ENCODE measurements at regions not wholly inside any gene's neighbourhood (a gene's known extent, or its start where the extent isn't known, plus 50 kb on each side); places are given as distances from the start of the nearest gene placed in this dataset.

DNA sequence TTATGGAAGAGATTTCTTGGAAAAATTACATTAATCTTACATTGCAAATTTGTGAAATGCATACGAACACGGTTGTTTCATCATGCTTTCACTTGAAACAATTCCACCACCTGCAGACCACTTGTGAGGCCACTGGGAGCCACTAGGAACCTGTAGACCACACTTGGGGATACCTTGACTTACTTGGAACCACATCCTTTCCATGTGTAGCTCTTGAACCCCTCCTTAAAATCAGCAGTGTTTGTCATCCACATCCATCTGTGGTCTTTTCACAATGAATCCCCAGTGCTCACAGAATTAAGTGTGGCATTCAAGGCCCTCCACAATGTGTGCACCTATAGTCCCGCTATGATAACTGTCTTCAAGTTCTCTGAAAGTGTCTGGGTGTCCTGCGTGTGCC is 350.9 kb downstream of the MYCN start:
- no peaks in the 10 kb centered on the region for H3K27me3 ChIP-seq (ENCODE audit: control insufficient read depth, insufficient read depth, low read length)
- no peaks in the 10 kb centered on the region for H3K9me3 ChIP-seq (ENCODE audit: control insufficient read depth, low read depth, low read length)
- no peak overlapping the region for H3K9ac ChIP-seq (ENCODE audit: low read length)
- H3K36me3 ChIP-seq (ENCODE audit: control insufficient read depth, low read depth, low read length), result no peaks in the 10 kb centered on the region
- no peaks in the 10 kb centered on the region for H3K4me1 ChIP-seq (ENCODE audit: control insufficient read depth, low read depth, low read length)
- no peak overlapping the region for H3K4me3 ChIP-seq (ENCODE audit: low read length)
- H3K27ac ChIP-seq (ENCODE audit: low read length), result no peak overlapping the region

DNA sequence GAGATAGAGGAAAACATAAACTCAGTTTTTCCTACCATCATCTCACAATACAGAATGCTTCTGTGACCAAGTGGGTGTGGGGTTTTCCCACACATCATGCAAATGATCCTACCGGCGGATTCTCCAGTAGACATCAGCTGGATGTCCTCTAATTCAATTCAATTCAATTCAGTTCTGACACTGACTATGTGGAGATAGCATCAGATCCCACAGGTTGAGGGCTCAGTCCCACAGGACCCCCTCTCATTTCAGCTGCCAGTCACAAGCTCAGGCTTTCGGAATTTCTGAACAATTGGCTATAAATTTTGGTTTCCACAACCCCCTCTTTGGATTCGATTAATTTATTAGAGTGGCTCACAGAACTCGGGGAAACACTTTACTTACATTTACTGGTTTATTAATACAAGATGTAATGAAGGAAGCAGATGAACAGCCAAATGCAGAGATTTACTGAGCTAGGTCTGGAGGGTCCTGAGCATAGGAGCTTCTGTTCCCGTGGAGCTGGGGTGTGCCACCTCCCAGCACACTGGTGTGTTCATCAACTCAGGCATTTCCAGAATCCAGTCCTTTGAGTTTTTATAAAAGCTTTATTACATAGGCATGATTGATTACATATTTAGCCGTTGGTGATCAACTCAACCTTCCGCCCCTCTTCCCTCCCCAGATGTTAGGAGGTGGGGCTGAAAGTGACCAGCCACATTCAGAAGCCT is 350.1 kb downstream of the MYCN start:
- Histone ChIP-seq H3K36me3 (ENCODE audit: control insufficient read depth, low read depth, low read length) (no peaks in the 10 kb centered on the region), H3K9ac (ENCODE audit: low read length) (no peak overlapping the region), H3K4me3 (ENCODE audit: low read length) (no peak overlapping the region), H3K27ac (ENCODE audit: low read length) (no peak overlapping the region), H3K9me3 (ENCODE audit: control insufficient read depth, low read depth, low read length) (no peaks in the 10 kb centered on the region), H3K4me1 (ENCODE audit: control insufficient read depth, low read depth, low read length) (no peaks in the 10 kb centered on the region), H3K27me3 (ENCODE audit: control insufficient read depth, insufficient read depth, low read length) (no peaks in the 10 kb centered on the region)

DNA sequence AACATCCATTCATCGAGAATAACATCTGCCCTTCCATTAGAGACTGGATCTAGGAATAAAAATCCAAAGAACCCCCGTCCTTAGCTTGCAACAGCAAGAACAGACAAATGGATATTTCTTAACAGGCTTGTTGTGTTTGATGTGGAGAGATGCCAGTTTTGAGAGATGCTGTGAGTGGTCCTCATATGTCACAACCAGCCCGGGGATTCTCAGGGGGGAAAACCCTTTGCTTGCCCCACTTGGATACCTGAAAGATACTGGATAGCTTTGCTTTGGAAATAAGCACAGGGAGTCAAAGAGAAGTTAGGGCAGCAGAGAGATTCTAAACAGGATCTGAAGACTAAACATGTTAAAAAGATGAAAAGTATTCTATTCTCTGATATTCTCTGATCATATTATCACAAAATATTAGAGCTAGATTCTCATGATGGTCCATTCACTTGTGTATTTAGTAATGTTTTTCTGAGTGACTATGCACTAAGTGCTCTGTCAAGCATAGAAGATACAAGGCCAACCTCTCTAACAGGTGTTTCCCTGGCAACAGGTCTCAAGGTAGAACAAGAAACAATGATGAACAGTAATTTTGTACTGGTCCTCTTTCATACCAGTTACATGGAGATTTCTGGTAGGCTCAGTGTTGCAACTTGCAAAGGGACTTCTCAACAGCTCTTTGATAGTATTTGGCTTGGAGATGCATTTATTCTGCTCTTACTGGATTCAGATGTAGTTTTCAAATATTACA is 348.2 kb downstream of the MYCN start:
- no peaks in the 10 kb centered on the region for H3K9me3 ChIP-seq (ENCODE audit: control insufficient read depth, low read depth, low read length)

DNA sequence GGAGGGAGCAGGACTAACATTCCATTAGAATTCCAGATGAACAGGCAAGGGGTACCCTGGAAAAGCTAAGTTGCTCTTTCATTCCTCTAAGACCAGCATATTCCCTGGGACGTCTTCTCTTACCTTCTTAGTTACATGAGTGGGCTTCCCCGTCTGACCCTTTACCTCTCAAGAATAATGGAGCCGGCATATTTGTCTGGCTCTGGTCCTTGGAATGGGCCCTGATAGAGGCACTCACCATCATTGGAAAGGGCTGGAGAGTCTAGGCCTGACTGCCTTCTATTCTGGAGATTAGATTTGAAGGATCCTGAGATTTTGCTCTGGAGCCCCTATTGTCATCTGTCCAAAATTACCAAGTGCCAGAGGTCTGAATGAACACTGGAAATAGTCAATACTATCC is 347.5 kb downstream of the MYCN start:
- Histone ChIP-seq H3K27ac (ENCODE audit: low read length) (no peak overlapping the region), H3K4me3 (ENCODE audit: low read length) (no peak overlapping the region), H3K9me3 (ENCODE audit: control insufficient read depth, low read depth, low read length) (no peaks in the 10 kb centered on the region), H3K4me1 (ENCODE audit: control insufficient read depth, low read depth, low read length) (no peaks in the 10 kb centered on the region), H3K36me3 (ENCODE audit: control insufficient read depth, low read depth, low read length) (no peaks in the 10 kb centered on the region), H3K27me3 (ENCODE audit: control insufficient read depth, insufficient read depth, low read length) (no peaks in the 10 kb centered on the region), H3K9ac (ENCODE audit: low read length) (no peak overlapping the region)

More for the DNA sequence above, 348.2 kb downstream of the MYCN start:
- no peaks in the 10 kb centered on the region for H3K27me3 ChIP-seq (ENCODE audit: control insufficient read depth, insufficient read depth, low read length)
- no peak overlapping the region for H3K4me3 ChIP-seq (ENCODE audit: low read length)
- H3K36me3 ChIP-seq (ENCODE audit: control insufficient read depth, low read depth, low read length), result no peaks in the 10 kb centered on the region
- no peak overlapping the region for H3K9ac ChIP-seq (ENCODE audit: low read length)
- no peaks in the 10 kb centered on the region for H3K4me1 ChIP-seq (ENCODE audit: control insufficient read depth, low read depth, low read length)
- H3K27ac ChIP-seq (ENCODE audit: low read length), result no peak overlapping the region

DNA sequence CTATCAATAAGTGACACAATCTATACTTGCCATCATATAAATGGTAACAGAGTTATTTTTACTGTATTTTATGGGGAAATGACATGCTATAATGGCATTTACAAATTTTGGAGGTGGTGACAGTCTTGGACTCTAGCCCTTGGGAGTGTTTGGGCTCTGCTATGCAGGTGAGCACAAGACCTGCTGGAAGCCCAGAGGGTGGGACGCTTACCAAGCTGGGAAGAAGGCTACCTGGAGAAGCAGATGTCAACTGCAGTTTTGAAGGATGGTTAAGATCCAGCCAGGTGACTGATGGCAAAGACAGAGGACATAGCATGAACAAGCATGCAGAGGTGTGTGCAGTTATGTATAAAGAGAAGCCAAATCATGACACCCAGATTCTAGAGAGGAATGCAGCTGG is 346.9 kb downstream of the MYCN start:
- Histone ChIP-seq H3K4me1 (ENCODE audit: control insufficient read depth, low read depth, low read length) (no peaks in the 10 kb centered on the region), H3K27ac (ENCODE audit: low read length) (no peak overlapping the region), H3K36me3 (ENCODE audit: control insufficient read depth, low read depth, low read length) (no peaks in the 10 kb centered on the region), H3K4me3 (ENCODE audit: low read length) (no peak overlapping the region), H3K27me3 (ENCODE audit: control insufficient read depth, insufficient read depth, low read length) (no peaks in the 10 kb centered on the region), H3K9me3 (ENCODE audit: control insufficient read depth, low read depth, low read length) (no peaks in the 10 kb centered on the region), H3K9ac (ENCODE audit: low read length) (no peak overlapping the region)

DNA sequence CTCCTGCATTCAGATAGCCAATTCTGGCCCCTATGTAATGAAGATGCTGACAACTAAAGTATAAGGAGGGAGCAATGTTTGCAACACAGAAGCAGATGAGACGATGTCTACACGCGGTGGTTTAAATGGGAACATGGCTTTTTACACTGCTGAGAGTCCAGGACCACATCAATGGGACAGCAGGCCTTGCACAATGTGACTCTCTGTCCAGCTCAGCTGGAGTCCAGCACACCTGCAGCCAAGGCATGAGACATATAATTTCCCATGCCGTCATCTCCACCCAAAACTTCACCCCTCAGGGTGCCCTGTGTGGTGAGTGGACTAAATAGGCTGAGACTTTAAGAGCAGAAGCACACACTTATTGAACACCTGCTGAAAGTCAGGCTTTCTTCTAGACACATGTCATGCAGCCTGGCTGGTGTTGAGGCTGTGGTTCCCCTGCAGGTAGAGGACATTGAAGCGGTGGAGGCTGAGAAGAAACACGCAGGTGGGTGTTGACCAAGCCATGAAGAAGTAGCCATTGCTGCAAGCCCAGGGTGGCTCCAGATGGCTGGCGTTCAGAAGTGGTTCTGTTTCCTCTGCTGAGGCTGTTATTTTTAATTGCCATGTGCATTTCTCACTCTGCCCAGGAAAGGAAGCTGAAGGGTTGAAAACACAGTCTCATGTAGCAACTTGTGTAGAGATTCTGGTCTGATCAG is 345.6 kb downstream of the MYCN start:
- Histone ChIP-seq H3K27ac (ENCODE audit: low read length) (no peak overlapping the region), H3K9me3 (ENCODE audit: control insufficient read depth, low read depth, low read length) (no peaks in the 10 kb centered on the region), H3K4me1 (ENCODE audit: control insufficient read depth, low read depth, low read length) (no peaks in the 10 kb centered on the region), H3K9ac (ENCODE audit: low read length) (no peak overlapping the region), H3K4me3 (ENCODE audit: low read length) (no peak overlapping the region), H3K36me3 (ENCODE audit: control insufficient read depth, low read depth, low read length) (no peaks in the 10 kb centered on the region), H3K27me3 (ENCODE audit: control insufficient read depth, insufficient read depth, low read length) (no peaks in the 10 kb centered on the region)

DNA sequence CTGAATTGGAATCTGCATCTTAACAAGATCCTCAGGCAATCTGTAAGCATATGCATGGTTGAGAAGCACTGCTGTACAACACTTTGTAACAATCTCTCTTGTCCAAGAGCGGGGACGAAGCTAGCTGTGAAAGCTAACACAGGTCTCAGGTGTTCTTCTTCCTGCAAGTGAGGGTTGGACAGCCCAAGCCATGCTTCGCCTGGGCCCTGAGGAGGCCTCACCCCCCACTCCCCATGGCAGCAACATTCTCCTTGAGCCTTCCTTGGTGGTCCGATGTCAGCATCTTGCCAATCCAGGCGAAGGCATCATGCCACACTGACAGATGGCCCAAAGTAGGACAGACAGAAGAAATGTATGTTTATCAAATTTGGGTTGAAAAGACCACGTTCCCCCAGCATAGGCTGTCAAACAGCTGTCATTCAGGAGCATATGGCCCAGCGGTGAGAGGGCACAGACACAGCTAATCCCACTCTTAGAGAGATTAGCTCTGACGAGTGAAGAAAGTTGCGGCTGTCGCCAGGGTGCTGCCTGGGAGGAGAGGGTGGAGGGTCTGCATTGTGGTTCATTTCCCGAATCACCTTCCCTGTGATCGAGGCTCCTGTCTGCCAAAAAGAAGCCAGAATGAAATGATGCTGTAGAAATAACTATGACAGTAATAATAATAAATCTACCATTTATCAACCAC is 344.7 kb downstream of the MYCN start:
- Histone ChIP-seq H3K9me3 (ENCODE audit: control insufficient read depth, low read depth, low read length) (no peaks in the 10 kb centered on the region), H3K4me3 (ENCODE audit: low read length) (no peak overlapping the region), H3K36me3 (ENCODE audit: control insufficient read depth, low read depth, low read length) (no peaks in the 10 kb centered on the region), H3K27me3 (ENCODE audit: control insufficient read depth, insufficient read depth, low read length) (no peaks in the 10 kb centered on the region), H3K4me1 (ENCODE audit: control insufficient read depth, low read depth, low read length) (no peaks in the 10 kb centered on the region), H3K9ac (ENCODE audit: low read length) (no peak overlapping the region), H3K27ac (ENCODE audit: low read length) (no peak overlapping the region)

DNA sequence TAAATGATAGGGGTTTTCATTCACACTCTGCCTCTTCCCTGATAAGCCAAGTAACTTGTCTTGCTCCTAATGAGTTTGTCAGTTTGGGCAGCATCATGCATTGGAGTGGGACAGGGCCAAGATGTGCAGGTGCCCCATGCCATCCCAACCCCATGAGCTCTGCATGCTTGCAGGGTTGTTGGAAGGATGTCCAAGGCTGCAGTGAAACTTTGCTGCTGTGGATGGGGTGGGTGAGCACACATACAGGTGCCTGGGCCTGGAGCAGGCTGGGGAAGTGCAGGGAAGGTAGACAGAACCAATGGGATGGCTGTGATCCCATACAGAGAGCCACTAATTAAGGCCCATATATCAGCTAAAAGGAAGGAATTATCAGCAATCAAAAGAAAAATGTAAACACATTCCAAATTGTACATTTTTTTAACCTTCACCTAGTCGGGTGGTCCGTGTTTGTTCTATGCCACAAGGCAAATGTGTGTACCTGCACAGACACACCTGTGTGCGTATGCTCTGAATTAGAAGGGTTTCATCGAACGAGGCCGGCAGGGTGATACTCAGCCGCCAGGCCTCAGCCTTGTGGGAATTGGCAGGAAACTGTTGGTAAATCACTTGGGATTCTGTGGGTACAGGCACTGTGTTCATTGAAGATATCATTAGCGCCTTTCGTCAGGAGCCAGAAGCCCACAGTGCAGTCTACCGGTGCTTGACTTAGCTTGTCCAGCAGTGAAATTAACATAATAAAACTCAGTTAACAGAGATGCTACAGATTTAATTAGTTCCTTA is 342.9 kb downstream of the MYCN start:
- no peak overlapping the region for H3K4me3 ChIP-seq (ENCODE audit: low read length)
- H3K4me1 ChIP-seq (ENCODE audit: control insufficient read depth, low read depth, low read length), result no peaks in the 10 kb centered on the region
- no peaks in the 10 kb centered on the region for H3K27me3 ChIP-seq (ENCODE audit: control insufficient read depth, insufficient read depth, low read length)
- H3K27ac ChIP-seq (ENCODE audit: low read length), result no peak overlapping the region
- no peak overlapping the region for H3K9ac ChIP-seq (ENCODE audit: low read length)
- H3K36me3 ChIP-seq (ENCODE audit: control insufficient read depth, low read depth, low read length), result no peaks in the 10 kb centered on the region
- no peaks in the 10 kb centered on the region for H3K9me3 ChIP-seq (ENCODE audit: control insufficient read depth, low read depth, low read length)

DNA sequence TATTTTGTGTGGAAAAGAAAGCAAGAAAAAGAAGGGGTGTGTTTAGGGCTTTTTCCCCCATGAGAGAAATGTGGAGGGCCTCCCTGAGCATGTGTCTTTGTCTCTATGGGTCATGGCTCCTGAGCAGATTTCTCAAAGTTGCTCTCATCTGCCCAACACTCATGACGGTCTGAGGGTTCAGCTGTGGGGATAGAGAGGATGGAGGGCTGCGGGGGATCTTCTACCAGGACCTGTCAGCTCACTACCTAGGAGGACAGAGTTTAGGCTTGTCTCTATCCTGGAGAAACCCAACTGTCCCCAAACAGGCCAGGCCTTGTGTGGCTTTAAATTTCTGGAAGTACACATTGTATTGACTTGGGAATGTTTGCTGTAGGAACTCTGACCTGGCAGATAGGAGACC is 342.2 kb downstream of the MYCN start:
- Histone ChIP-seq H3K9ac (ENCODE audit: low read length) (no peak overlapping the region), H3K9me3 (ENCODE audit: control insufficient read depth, low read depth, low read length) (no peaks in the 10 kb centered on the region), H3K27me3 (ENCODE audit: control insufficient read depth, insufficient read depth, low read length) (no peaks in the 10 kb centered on the region), H3K4me1 (ENCODE audit: control insufficient read depth, low read depth, low read length) (no peaks in the 10 kb centered on the region), H3K27ac (ENCODE audit: low read length) (no peak overlapping the region), H3K36me3 (ENCODE audit: control insufficient read depth, low read depth, low read length) (no peaks in the 10 kb centered on the region), H3K4me3 (ENCODE audit: low read length) (no peak overlapping the region)

DNA sequence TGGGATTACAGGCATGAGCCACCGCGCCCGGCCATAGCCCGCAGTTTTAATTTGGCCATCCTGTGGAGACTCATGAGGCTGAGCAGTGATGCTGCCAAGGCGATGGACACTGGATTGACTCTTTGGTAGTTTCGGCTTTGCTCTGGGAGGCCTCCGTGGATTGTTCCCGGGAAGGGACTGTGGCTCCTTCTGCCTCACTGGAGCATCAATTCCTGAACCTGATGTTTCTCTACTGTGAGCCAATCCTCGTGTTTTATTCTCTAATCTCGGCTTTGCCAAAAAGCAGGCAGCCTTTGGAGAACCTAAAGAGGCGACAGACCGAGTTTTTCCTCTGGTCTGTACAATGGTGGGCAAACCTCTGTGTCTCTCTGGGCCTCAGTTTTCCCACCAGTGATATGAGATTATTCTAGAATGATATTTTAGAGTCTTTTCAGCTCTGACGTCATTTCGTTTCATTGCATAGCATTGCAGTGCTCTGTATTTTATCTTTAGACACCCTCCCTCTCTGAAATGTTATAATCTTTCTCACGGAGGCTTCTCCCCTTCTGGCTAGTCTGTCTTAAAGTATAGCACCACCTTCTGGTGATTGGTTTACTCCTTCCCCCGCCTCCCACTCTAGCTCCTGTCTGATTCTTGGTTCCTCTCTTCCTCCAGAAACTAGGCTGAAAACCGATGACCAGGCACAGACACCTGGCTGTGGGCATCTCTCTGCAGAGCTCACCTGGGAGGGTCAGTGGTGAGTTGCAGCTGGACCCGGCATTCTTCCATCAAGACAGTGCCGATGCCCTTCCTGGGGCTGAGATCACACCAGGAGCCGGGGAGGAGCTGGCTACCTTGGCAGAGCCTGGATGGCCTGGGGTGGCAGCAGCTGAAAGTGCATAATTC is 341.3 kb downstream of the MYCN start:
- no peak overlapping the region for H3K4me3 ChIP-seq (ENCODE audit: low read length)
- no peaks in the 10 kb centered on the region for H3K36me3 ChIP-seq (ENCODE audit: control insufficient read depth, low read depth, low read length)
- no peak overlapping the region for H3K9ac ChIP-seq (ENCODE audit: low read length)
- H3K27me3 ChIP-seq (ENCODE audit: control insufficient read depth, insufficient read depth, low read length), result no peaks in the 10 kb centered on the region
- no peaks in the 10 kb centered on the region for H3K9me3 ChIP-seq (ENCODE audit: control insufficient read depth, low read depth, low read length)
- H3K4me1 ChIP-seq (ENCODE audit: control insufficient read depth, low read depth, low read length), result no peaks in the 10 kb centered on the region
- H3K27ac ChIP-seq (ENCODE audit: low read length), result no peak overlapping the region

All from iPS-18a (cell line).